GM12872 (cell line): ENCODE measurements at regions not wholly inside any gene's neighbourhood (a gene's known extent, or its start where the extent isn't known, plus 50 kb on each side); places are given as distances from the start of the nearest gene placed in this dataset.

Experiments
- CTCF ChIP-seq: IDR thresholded peaks from 3 replicates; pipeline ENCODE4 v1.5.1; 2011; ENCODE audit warnings: low read depth, mild to moderate bottlenecking, low read length, moderate library complexity; ENCODE audit not compliant: insufficient read depth

GRCh38 chr3:148078658-148079057 is 619.0 kb upstream of the AGTR1 start:
- TF ChIP-seq CTCF = no peak

GRCh38 chr3:148079370-148079769 is 618.3 kb upstream of the AGTR1 start:
- no peak for TF ChIP-seq CTCF

- no peak for TF ChIP-seq CTCF
Observed at GRCh38 chr3:148081926-148082325, 615.8 kb upstream of the AGTR1 start.

- TF ChIP-seq CTCF = no peak
Observed at GRCh38 chr3:148082506-148083280, 615.0 kb upstream of the AGTR1 start.

GRCh38 chr3:148083526-148084182 is 614.0 kb upstream of the AGTR1 start:
- no peak for TF ChIP-seq CTCF

GRCh38 chr3:148084931-148085330 is 612.8 kb upstream of the AGTR1 start:
- TF ChIP-seq CTCF = no peak

GRCh38 chr3:148087601-148088371 is 609.9 kb upstream of the AGTR1 start:
- TF ChIP-seq CTCF = no peak
